ENCODE measurements at regions not wholly inside any gene's neighbourhood (a gene's known extent, or its start where the extent isn't known, plus 50 kb on each side); places are given as distances from the start of the nearest gene placed in this dataset.

DNA sequence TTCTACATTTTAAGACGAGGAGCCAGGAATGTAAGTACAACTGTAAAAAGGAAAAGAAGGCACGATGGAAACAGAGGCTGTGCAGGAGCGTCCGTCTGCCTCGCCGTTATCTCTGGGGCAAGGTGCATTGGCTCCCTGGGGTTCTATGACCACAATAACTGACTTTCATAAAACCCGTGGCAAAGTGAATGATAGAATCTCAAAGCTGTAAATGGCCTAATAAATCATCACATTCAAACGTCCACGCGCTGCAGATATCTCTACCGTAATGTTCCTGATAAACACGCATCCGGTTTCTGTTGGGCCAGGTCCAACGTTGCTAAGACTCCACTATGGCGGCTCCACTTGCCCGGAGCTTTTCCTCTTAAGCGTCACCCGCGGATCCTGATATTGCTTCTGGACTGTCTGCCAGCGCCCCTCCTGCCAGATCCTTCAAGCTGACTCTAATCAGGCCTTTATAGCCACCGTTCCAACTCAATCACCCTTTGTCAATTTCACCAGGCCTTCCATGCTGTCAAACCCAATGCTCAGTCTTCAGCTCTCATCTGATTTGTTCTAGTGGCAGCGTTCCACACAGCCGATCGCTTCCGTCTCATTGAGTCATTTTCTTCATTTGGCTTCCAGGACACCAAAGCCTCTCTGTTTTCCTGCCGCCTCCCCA, 265.6 kb upstream of the FOXK1 start:
- Histone ChIP-seq H3K36me3 (no peaks in the 10 kb centered on the region), H3K9me3 (peaks cover 16 to 24% of the 10 kb centered on the region in 2 donors), H3K4me3 (peak overlapping the region; percentile 8 to 43 (median 11)), H3K27ac (no peak overlapping the region), H3K4me1 (no peaks in the 10 kb centered on the region), H3K27me3 (no peaks in the 10 kb centered on the region)
- intact Hi-C loops (cut with DNase I; ENCODE audit: low total_unique reads) = no loop called here
- TF ChIP-seq, protein P1, sequence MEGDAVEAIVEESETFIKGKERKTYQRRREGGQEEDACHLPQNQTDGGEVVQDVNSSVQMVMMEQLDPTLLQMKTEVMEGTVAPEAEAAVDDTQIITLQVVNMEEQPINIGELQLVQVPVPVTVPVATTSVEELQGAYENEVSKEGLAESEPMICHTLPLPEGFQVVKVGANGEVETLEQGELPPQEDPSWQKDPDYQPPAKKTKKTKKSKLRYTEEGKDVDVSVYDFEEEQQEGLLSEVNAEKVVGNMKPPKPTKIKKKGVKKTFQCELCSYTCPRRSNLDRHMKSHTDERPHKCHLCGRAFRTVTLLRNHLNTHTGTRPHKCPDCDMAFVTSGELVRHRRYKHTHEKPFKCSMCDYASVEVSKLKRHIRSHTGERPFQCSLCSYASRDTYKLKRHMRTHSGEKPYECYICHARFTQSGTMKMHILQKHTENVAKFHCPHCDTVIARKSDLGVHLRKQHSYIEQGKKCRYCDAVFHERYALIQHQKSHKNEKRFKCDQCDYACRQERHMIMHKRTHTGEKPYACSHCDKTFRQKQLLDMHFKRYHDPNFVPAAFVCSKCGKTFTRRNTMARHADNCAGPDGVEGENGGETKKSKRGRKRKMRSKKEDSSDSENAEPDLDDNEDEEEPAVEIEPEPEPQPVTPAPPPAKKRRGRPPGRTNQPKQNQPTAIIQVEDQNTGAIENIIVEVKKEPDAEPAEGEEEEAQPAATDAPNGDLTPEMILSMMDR (IDR thresholded peaks at IDR 0.05) = no peak
- no peak for TF ChIP-seq POLR2A (IDR thresholded peaks at IDR 0.05)
- DNase-seq (ENCODE audit: low spot score in 2 of 2) = no peak

DNA sequence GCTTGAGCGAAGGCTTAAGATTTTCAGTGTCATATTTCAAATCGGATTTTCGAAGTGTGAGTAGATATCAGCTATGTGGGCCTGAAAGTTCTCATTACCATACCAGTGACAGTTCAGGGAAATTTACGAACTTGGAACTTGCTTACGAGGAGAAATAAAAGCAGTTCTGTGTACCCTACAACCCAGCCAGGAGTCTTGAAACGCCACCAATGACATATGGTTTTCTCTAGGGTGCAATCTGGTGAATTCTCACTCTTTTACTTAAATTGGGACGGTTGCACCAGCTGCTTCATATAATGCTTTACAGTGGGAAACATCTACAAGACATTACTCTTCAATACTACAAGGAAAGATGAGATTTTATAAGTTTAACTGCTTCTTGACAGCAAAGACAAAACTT, 253.6 kb upstream of the FOXK1 start:
- H3K4me3 ChIP-seq = no peak overlapping the region
- H3K4me1 ChIP-seq = no peaks in the 10 kb centered on the region
- no peak overlapping the region for H3K27ac ChIP-seq
- no peaks in the 10 kb centered on the region for H3K36me3 ChIP-seq
- no peaks in the 10 kb centered on the region for H3K27me3 ChIP-seq
- intact Hi-C loops (cut with DNase I; ENCODE audit: low total_unique reads) = no loop called here
- TF ChIP-seq POLR2A (IDR thresholded peaks at IDR 0.05) (no peak), POLR2AphosphoS5 (IDR thresholded peaks at IDR 0.05) (no peak)
- TF ChIP-seq, protein P1 (IDR thresholded peaks at IDR 0.05) = no peak
- peaks cover 0 to 21% of the 10 kb centered on the region in 2 donors for H3K9me3 ChIP-seq
- DNase-seq (ENCODE audit: low spot score in 2 of 2) = no peak

DNA sequence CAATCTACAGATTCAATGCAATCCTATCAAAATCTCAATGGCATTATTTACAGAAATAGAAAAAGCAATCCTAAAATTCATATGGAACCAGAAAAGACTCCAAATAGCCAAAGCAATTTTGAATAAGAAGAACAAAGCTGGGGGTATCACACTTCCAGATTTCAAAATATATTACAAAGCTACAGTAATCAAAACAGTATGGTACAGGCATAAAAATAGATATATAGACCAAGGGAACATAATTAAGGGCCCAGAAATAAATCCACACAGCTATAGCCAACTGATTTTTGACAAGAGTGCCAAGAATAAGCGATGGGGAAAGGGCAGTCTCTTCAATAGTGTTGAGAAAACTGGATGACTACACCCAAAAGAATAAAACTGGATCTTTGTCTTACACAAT, 251.9 kb upstream of the FOXK1 start:
- TF ChIP-seq POLR2A (IDR thresholded peaks at IDR 0.05) (no peak), POLR2AphosphoS5 (IDR thresholded peaks at IDR 0.05) (no peak)
- TF ChIP-seq, protein P1 (IDR thresholded peaks at IDR 0.05) = no peak
- peaks cover 0 to 21% of the 10 kb centered on the region in 2 donors for H3K9me3 ChIP-seq
- H3K27me3 ChIP-seq = no peaks in the 10 kb centered on the region
- H3K4me3 ChIP-seq = no peak overlapping the region
- no peak overlapping the region for H3K27ac ChIP-seq
- no peaks in the 10 kb centered on the region for H3K36me3 ChIP-seq
- H3K4me1 ChIP-seq = no peaks in the 10 kb centered on the region
- no peak for DNase-seq (ENCODE audit: low spot score in 2 of 2)
- intact Hi-C loops (cut with DNase I; ENCODE audit: low total_unique reads) = no loop called here

DNA sequence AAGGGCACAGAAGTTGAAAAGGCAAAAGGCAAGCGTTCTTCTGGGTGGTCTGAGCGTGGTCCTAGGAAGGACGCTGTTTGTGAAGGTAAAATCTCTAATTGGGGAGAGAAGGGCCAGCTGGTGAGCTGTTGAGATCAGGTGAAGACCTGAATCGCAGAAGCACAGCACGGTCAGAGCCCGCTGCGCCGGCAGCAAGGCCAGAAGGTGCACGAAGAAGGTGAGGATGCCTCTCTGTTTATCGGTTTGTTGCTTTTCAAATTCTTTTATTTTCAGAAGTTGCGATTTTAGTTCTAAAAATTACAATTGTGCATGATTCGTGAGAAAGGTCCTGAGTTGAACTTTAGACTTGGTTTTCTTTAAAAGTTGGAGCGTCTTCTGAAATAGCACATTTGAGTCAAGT, 247.8 kb upstream of the FOXK1 start:
- Histone ChIP-seq H3K9me3 (peaks cover 0 to 20% of the 10 kb centered on the region in 2 donors), H3K27ac (no peak overlapping the region), H3K4me3 (no peak overlapping the region), H3K27me3 (no peaks in the 10 kb centered on the region), H3K36me3 (no peaks in the 10 kb centered on the region), H3K4me1 (no peaks in the 10 kb centered on the region)
- intact Hi-C loops (cut with DNase I; ENCODE audit: low total_unique reads) = no loop called here
- no peak for DNase-seq (ENCODE audit: low spot score in 2 of 2)
- no peak for TF ChIP-seq POLR2A (IDR thresholded peaks at IDR 0.05)
- no peak for TF ChIP-seq POLR2AphosphoS5 (IDR thresholded peaks at IDR 0.05)

DNA sequence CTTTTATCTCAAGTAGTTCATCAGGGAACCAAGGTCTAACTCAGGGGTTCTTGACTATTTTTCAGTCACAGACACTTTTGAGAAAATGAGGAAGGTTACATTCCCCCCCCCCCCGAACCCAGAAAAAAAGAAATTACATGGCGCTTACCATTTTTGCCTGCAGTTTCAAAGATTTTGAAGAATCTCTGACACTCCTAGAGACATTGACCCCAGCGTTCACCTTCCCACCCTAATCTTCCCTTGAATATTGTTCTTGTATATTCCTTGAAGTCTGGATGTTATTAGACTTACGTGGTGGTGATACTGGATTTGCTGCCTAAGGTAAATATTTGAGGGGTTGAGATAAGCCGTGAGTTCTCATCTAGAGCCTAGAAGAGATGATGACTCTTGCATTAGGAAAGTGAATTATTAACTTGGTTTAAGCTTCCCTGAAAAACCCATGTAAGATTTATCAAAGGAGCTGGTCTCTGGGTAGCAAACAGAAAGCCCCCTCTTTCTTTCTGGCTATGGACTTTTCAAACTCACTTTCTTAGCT, 245.7 kb upstream of the FOXK1 start:
- no peaks in the 10 kb centered on the region for H3K36me3 ChIP-seq
- H3K4me1 ChIP-seq = no peaks in the 10 kb centered on the region
- DNase-seq (ENCODE audit: low spot score in 2 of 2) = no peak
- no peaks in the 10 kb centered on the region for H3K27me3 ChIP-seq
- no peak for TF ChIP-seq POLR2A (IDR thresholded peaks at IDR 0.05)
- no peak for TF ChIP-seq POLR2AphosphoS5 (IDR thresholded peaks at IDR 0.05)
- TF ChIP-seq, protein P1 (IDR thresholded peaks at IDR 0.05) = no peak
- H3K9me3 ChIP-seq = no peaks in the 10 kb centered on the region
- intact Hi-C loops (cut with DNase I; ENCODE audit: low total_unique reads) = no loop called here
- H3K4me3 ChIP-seq = no peak overlapping the region
- H3K27ac ChIP-seq = no peak overlapping the region

Data from breast epithelium (tissue), 4 donors.